IMR-90 (cell line): ENCODE measurements at regions not wholly inside any gene's neighbourhood (a gene's known extent, or its start where the extent isn't known, plus 50 kb on each side); places are given as distances from the start of the nearest gene placed in this dataset.
"Not testable (repeated sequence)": the region's sequence is repeated elsewhere in the genome, so short reads cannot be mapped to it uniquely, and the experiment has no call there.

Experiments used
- ATAC-seq: fragments of 200-7000 bp; cut with Tn5 transposase; 2 replicates; pipeline ENCODE4 v1.9.1; 2020; ENCODE audit warnings: low read depth, mild to moderate bottlenecking, moderate library complexity
- BruUV-seq: library from RNA; stranded (reverse); fragments of 400-500 nt; replicated peaks from 2 replicates; lab custom pipeline; 2021; lab: Mats Ljungman, UMichigan
- CTCF ChIA-PET: fragments of 300-600 bp; formaldehyde crosslinking; extraction: SDS; loops from one replicate; lab custom pipeline; 2021; ENCODE audit warnings: antibody characterized with exemption; lab: Yijun Ruan, JAX
- POLR2A ChIA-PET: fragments of 300-600 bp; sonication (Branson Sonifier 250); formaldehyde crosslinking; loops from one replicate; lab custom pipeline; 2022; ENCODE audit warnings: antibody characterized with exemption; ENCODE audit not compliant: unreplicated experiment; lab: Charles Lee
- DNase-seq: peaks from one replicate; pipeline ENCODE4 v3.0.0; 2013
- H2AFZ ChIP-seq: replicated peaks from 2 replicates; pipeline ENCODE3; 2013; ENCODE audit warnings: low read length, mild to moderate bottlenecking; ENCODE audit not compliant: poor library complexity
- H2AK5ac ChIP-seq: 2 replicates; pipeline ENCODE4 v1.6.1; 2013; ENCODE audit warnings: low read depth, low read length, inconsistent platforms
- H2AK9ac ChIP-seq: replicated peaks from 2 replicates; pipeline ENCODE3; 2013; ENCODE audit warnings: mild to moderate bottlenecking, low read depth, low read length, moderate library complexity; ENCODE audit not compliant: poor library complexity
- H2BK120ac ChIP-seq: 2 replicates; pipeline ENCODE4 v1.6.1; 2013; ENCODE audit warnings: low read depth, low read length, inconsistent platforms
- H2BK15ac ChIP-seq: 3 replicates; pipeline ENCODE4 v1.6.1; 2013; ENCODE audit warnings: low read depth, low read length, inconsistent platforms
- H2BK20ac ChIP-seq: 2 replicates; pipeline ENCODE4 v1.6.1; 2013; ENCODE audit warnings: low read depth, mild to moderate bottlenecking, inconsistent platforms, low read length, moderate library complexity
- H2BK5ac ChIP-seq: 2 replicates; pipeline ENCODE4 v1.6.1; 2013; ENCODE audit warnings: mild to moderate bottlenecking, low read depth, low read length, inconsistent platforms; ENCODE audit not compliant: poor library complexity, severe bottlenecking
- H3K14ac ChIP-seq: replicated peaks from 2 replicates; pipeline ENCODE4 v1.6.1; 2013; ENCODE audit warnings: low read depth, low read length, inconsistent platforms
- H3K18ac ChIP-seq: 2 replicates; pipeline ENCODE4 v1.6.1; 2013; ENCODE audit warnings: low read depth, low read length, control low read depth
- H3K23ac ChIP-seq: 2 replicates; pipeline ENCODE4 v1.6.1; 2013; ENCODE audit warnings: low read depth, low read length, inconsistent platforms
- H3K27ac ChIP-seq: 2 replicates; pipeline ENCODE4 v1.5.1; 2013; ENCODE audit warnings: mild to moderate bottlenecking, control low read depth, low read length; ENCODE audit not compliant: insufficient read depth
- H3K27me3 ChIP-seq: 2 replicates; pipeline ENCODE4 v1.6.1; 2013; ENCODE audit warnings: low read length; ENCODE audit not compliant: control insufficient read depth, insufficient read depth
- H3K36me3 ChIP-seq: 2 replicates; pipeline ENCODE4 v1.6.1; 2013; ENCODE audit warnings: low read length, mixed read lengths; ENCODE audit not compliant: control insufficient read depth, insufficient read depth
- H3K4ac ChIP-seq: 2 replicates; pipeline ENCODE4 v1.6.1; 2013; ENCODE audit warnings: low read depth, low read length, inconsistent platforms
- H3K4me1 ChIP-seq: 2 replicates; pipeline ENCODE4 v1.6.1; 2013; ENCODE audit warnings: low read length, mixed read lengths; ENCODE audit not compliant: control insufficient read depth, insufficient read depth
- H3K4me2 ChIP-seq: 2 replicates; pipeline ENCODE4 v1.6.1; 2013; ENCODE audit warnings: low read depth, mild to moderate bottlenecking, control low read depth, low read length, moderate library complexity
- H3K4me3 ChIP-seq: 2 replicates; pipeline ENCODE4 v1.5.1; 2013; ENCODE audit warnings: low read depth, mild to moderate bottlenecking, control low read depth, low read length, moderate library complexity; ENCODE audit not compliant: insufficient read depth
- H3K56ac ChIP-seq: 2 replicates; pipeline ENCODE4 v1.6.1; 2013; ENCODE audit warnings: low read length, inconsistent platforms; ENCODE audit not compliant: insufficient read depth; ENCODE audit errors: extremely low read depth
- H3K79me1 ChIP-seq, 2 experiments: 2 replicates each; pipeline ENCODE4 v1.6.1; 2013; ENCODE audit warnings: low read length in 2 of 2, inconsistent platforms in 1 of 2, low read depth in 1 of 2
- H3K9ac ChIP-seq: 2 replicates; pipeline ENCODE4 v1.6.1; 2013; ENCODE audit warnings: low read depth, low read length, control low read depth
- H3K9me1 ChIP-seq: 2 replicates; pipeline ENCODE4 v1.6.1; 2013; ENCODE audit warnings: low read length, inconsistent platforms; ENCODE audit not compliant: insufficient read depth
- H3K9me3 ChIP-seq: 2 replicates; pipeline ENCODE4 v1.6.1; 2013; ENCODE audit warnings: low read length; ENCODE audit not compliant: control insufficient read depth, insufficient read depth
- H4K20me1 ChIP-seq: 2 replicates; pipeline ENCODE4 v1.6.1; 2013; ENCODE audit warnings: low read length, inconsistent platforms; ENCODE audit not compliant: insufficient read depth
- H4K5ac ChIP-seq: 2 replicates; pipeline ENCODE4 v1.6.1; 2013; ENCODE audit warnings: mild to moderate bottlenecking, low read depth, low read length, control low read depth
- H4K8ac ChIP-seq, 2 experiments: 2 replicates each; pipeline ENCODE4 v1.6.1; 2013; ENCODE audit warnings: low read depth in 2 of 2, low read length in 2 of 2, control low read depth in 1 of 2, inconsistent platforms in 1 of 2
- H4K91ac ChIP-seq: 2 replicates; pipeline ENCODE4 v1.6.1; 2013; ENCODE audit warnings: low read depth, low read length, inconsistent platforms; ENCODE audit not compliant: insufficient read depth
- CHD1 ChIP-seq: IDR thresholded peaks from 2 replicates; pipeline ENCODE4 v1.6.1; 2012; ENCODE audit warnings: low read depth, low read length, improper control_type of control experiment
- MAZ ChIP-seq: IDR thresholded peaks from 2 replicates; pipeline ENCODE4 v1.6.1; 2012; ENCODE audit warnings: low read depth, mild to moderate bottlenecking, low read length, improper control_type of control experiment, moderate library complexity, borderline replicate concordance
- WGBS, 2 experiments: methylation state at CpG; one replicate each; pipeline versions ENCODE4 v1.1.5 to v1.1.7; 2013; ENCODE audit warnings: missing lambda C conversion rate in 2 of 2; ENCODE audit not compliant: insufficient read length in 1 of 2; ENCODE audit errors: extremely low coverage in 2 of 2; 5-methylcytosine and 5-hydroxymethylcytosine counted together
- dilution Hi-C: fragments of 300-500 bp; cut with HindIII; formaldehyde crosslinking; loops from one replicate; pipeline ENCODE4 v1.14.3; 2018; ENCODE audit warnings: low sequenced_read_pairs; ENCODE audit not compliant: unreplicated experiment
- in situ Hi-C: fragments of 300-500 bp; cut with MboI; formaldehyde crosslinking; loops from 3 replicates; pipeline ENCODE4 v1.14.3; 2019; ENCODE audit warnings: low sequenced_read_pairs, inconsistent platforms, mixed read lengths
- intact Hi-C: fragments of 100-400 bp; cut with micrococcal nuclease; formaldehyde crosslinking; loops from 2 replicates; pipeline ENCODE4 v1.10.0; 2022

- dilution Hi-C loops (no loop called here), in situ Hi-C loops (no loop called here), intact Hi-C loops (no loop called here)
- Histone ChIP-seq H2AK9ac (no peak overlapping the region), H3K4me1 (no peaks in the 10 kb centered on the region), H3K27ac (no peak overlapping the region), H3K4ac (no peak overlapping the region), H3K9me1 (no peaks in the 10 kb centered on the region), H4K8ac (no peak overlapping the region), H3K9me3 (peaks cover 15% of the 10 kb centered on the region; the same call in 1 of the 2 replicates), H4K20me1 (no peaks in the 10 kb centered on the region), H2BK5ac (no peak overlapping the region), H2BK20ac (no peak overlapping the region), H3K27me3 (no peaks in the 10 kb centered on the region), H3K14ac (no peak overlapping the region), H3K4me3 (no peak overlapping the region), H2AK5ac (no peak overlapping the region), H3K79me1 (no peaks in the 10 kb centered on the region), H3K9ac (no peak overlapping the region), H3K36me3 (no peaks in the 10 kb centered on the region), H4K5ac (no peak overlapping the region), H4K91ac (no peak overlapping the region), H2AFZ (no peak overlapping the region), H3K4me2 (no peak overlapping the region), H3K23ac (no peak overlapping the region), H3K18ac (no peak overlapping the region), H2BK120ac (no peak overlapping the region), H2BK15ac (no peak overlapping the region), H3K56ac (no peak overlapping the region)
- ChIA-PET POLR2A (no interaction called here), CTCF (no interaction called here)
- no peak for TF ChIP-seq CHD1
- no peak for TF ChIP-seq MAZ
- no peak for ATAC-seq
- BruUV-seq: no TSS peak
- no peak for DNase-seq
- no CpG with 5 or more reads among the region's 1 CpG for WGBS, 2 experiments
These were observed 544.0 kb upstream of the FAM98A start for GRCh38 chr2:34143149-34143548.

DNA sequence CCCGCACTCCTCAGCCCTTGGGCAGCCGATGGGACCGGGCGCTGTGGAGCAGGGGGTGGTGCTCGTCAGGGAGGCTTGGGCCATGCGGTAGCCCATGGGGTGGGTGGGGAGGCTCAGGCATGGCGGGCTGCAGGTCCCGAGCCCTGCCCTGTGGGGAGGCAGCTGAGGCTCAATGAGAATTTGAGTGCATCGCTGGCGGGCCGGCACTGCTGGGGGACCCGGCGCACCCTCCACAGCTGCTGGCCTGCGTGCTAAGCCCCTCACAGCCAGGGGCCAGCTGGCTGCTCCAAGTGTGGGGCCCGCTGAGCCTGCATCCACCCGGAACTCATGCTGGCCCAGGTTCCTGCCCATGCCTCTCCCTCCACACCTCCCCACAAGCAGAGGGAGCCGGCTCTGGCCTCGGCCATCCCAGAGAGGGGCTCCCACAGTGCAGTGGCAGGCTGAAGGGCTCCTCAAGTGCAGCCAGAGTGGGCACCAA is 543.5 kb upstream of the FAM98A start:
- not testable (repeated sequence) for H4K20me1 ChIP-seq, H2BK120ac ChIP-seq, H3K27ac ChIP-seq

More for the DNA sequence above, 543.5 kb upstream of the FAM98A start:
- H4K5ac ChIP-seq, intact Hi-C loops, H2BK5ac ChIP-seq, H3K4ac ChIP-seq, H2BK20ac ChIP-seq, H3K4me3 ChIP-seq, H4K91ac ChIP-seq, H3K56ac ChIP-seq, CTCF ChIA-PET, ATAC-seq, H2AK9ac ChIP-seq, H2AK5ac ChIP-seq, dilution Hi-C loops, H3K4me1 ChIP-seq, DNase-seq, H3K18ac ChIP-seq, H3K27me3 ChIP-seq, in situ Hi-C loops, H4K8ac ChIP-seq, H2AFZ ChIP-seq, H3K9me3 ChIP-seq, H3K79me1 ChIP-seq, H3K4me2 ChIP-seq, H3K14ac ChIP-seq, BruUV-seq, H2BK15ac ChIP-seq, H3K9me1 ChIP-seq, POLR2A ChIA-PET, H3K9ac ChIP-seq, H3K23ac ChIP-seq, H3K36me3 ChIP-seq: not testable (repeated sequence)
- 89% methylated on average over 6 of the region's 18 CpGs; no CpG with 5 or more reads in 1 of the 2 experiments for WGBS, 2 experiments
